Activated T-helper 1 cell treated with anti-CD3 and anti-CD28 coated beads, Interleukin-2, amount 50 U/mL, for 16 hours (primary cell): ENCODE measurements at regions not wholly inside any gene's neighbourhood (a gene's known extent, or its start where the extent isn't known, plus 50 kb on each side); places are given as distances from the start of the nearest gene placed in this dataset.
"Not testable (repeated sequence)": the region's sequence is repeated elsewhere in the genome, so short reads cannot be mapped to it uniquely, and the experiment has no call there.

Experiments used
- DNase-seq, 2 donors: peaks; one replicate each; pipeline ENCODE4 v3.0.0-alpha.2; 2020; ENCODE audit warnings: low read depth in 1 of 2, low spot score in 1 of 2

DNA sequence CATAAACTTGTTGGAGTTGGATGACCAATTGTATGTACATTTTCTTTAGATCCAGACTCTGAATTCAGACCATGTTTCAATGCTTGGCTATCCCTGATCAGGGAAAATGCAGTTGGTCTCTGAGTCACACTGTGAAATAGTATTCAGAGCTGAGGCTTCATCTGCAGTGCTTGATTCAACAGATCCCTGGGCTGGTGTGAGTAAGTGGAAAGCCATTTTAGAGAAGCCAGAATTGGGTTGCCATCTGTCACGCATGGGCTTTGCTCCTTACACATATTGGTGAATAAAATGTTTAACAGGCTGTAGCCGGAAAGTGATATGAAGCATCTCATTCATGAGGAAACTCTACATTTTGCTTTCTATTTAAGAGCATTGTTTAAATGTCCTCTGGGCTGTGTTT lies 50.0 kb upstream of the ACYP2 start:
- DNase-seq: no peak

DNA sequence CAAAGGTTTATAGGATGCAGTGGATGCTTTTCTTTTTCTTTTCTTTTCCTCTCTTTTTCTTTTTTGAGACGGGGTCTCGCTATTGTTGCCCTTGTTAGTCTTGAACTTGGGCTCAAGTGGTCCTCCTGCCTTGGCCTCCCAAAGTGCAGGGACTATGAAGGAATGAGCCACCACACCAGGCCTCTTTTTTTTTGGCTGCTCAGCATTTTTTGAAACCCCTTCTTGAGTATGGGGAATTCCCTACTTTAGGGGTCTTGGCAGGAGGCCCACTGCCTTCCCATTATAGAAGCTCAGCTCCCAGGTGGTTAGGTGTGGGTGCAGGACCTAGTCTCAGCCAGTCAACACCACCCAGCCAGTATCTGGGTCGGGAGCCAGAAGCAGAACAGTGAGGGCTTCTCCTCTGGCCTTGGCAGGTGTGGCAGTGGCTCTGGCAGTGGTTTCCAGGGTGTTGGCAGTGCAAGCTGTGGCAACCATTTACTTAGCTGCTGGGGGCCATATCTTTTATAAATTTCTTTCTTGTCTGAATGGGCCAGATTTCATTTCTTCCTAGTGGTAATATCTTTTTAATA lies 51.4 kb upstream of the ACYP2 start:
- DNase-seq: no peak

DNA sequence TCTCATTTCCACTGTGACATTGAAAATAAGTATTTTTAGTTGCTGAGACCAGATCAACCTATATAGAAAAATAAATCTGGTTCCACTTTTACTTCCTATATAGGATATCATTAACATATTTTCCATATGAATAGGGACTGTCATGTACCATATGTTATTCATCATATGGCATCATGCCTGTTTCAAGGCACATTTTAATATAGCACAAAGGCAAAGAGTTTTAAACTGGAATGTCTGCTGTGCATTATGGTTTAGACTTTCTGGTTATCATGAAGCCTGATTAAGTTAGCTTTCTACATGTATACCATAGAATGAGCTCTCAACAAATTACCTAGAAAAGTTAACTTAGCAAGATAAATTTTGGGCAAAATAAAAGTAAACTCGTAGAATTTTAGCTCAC lies 53.0 kb upstream of the ACYP2 start:
- DNase-seq: no peak

DNA sequence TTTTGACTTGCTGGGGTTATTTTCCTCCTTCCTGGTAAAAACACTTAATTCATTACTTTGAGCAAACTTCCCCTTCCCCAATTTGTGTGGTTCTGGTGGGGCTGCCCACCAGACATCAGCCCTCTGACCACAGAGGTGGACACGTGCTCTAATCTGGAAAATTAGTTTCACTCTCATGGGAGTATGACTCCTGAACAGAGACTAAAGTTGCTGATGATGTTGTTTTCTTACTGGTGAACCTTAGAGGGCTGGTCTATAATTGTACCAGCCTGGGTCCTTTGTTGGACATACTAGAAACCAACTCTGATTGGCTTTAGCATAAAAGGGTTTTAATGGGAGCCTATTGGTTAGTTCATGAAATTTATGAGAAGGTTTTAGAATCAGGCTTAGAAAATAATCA lies 54.1 kb upstream of the ACYP2 start:
- no peak for DNase-seq

DNA sequence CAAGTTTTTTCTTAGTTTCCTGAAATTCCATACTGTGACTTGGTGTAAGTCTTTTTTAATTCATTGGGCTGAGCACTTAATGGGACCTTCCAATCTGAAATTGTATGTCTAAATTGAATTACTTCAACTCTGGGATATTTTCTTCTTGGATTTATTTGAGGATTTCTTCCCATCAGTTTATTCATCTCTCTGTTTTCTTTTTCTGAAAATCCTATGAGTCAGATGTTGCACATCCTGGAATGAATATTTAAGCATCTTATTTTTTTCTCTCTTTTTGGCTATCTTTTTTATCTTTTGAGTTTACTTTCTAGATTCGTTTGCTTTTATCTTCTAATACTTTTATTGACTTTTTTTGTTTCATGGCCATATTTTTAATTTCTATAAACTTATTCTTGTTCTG lies 55.4 kb upstream of the ACYP2 start:
- no peak for DNase-seq

DNA sequence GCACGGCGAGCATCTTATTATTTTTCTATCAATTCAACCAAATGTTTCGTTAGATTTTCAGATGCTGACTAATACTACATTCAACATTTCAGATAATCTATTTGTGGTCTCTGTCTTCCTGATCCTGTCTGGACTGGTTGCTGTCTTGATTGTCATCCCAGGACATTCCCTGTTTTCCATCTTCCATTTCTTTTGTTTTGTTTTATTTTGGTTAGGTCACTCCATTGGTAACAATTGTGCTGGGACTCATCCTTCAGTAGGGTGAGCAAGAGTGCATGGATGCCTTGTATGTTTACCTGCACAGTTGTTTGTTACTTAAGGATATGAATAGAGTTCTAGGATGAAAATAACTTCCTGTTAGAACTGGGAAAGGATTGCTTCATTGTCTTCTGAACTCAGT lies 55.9 kb upstream of the ACYP2 start:
- DNase-seq: no peak

DNA sequence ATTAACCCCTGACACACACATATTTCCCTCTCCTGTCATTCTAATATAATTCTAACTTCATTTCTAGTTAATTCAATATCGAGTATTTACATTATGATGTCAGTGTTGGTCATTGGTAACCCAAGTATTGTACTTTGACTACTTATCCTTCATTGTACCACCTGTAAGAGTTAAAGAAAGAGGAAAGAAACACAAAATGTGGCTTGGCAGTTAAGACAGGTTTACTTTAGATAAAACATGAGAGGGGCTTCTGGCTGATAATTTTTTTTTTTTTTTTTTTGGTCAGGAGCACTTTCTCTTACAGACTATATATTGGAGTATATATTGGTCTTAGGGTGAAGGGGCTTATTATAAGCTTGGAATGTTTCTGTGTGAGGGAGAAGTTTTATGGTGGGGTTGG lies 57.0 kb upstream of the ACYP2 start:
- no peak for DNase-seq

DNA sequence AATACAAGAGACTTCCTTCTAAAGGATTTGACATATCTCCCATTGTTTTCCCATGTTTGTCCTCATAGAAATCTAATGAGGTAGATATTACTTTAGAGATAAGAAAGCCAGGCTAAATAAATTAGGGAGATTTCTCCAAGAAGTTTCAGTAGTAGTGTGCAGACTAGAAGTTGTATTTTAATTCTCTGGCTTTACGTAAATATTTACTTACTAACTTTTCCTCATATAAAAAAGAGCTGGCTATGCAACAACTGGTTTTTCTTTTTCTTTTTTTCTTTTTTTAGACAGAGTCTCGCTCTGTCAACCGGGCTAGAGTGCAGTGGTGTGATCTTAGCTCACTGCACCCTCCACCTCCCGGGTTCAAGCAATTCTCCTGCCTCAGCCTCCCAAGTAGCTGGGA lies 60.6 kb upstream of the ACYP2 start:
- no peak for DNase-seq

DNA sequence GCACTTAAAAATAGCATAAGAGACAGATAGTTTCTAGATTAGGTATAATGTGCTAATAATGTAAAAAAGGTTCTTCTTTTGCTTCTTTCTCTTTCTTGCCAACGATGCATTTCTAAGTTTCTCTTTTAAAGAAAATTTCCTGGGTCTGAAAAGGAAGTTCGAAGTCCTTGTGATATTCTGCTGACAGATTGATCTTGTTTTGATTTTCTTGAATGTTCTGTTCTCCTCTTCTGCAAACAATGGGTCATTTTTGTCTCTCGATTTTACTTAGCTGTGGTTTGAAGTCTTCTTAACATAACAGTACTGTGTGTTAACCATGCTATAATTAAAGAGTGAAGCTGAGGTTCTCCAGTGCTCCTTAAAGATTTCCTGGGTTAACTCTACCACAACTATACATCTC lies 61.1 kb upstream of the ACYP2 start:
- DNase-seq: no peak

DNA sequence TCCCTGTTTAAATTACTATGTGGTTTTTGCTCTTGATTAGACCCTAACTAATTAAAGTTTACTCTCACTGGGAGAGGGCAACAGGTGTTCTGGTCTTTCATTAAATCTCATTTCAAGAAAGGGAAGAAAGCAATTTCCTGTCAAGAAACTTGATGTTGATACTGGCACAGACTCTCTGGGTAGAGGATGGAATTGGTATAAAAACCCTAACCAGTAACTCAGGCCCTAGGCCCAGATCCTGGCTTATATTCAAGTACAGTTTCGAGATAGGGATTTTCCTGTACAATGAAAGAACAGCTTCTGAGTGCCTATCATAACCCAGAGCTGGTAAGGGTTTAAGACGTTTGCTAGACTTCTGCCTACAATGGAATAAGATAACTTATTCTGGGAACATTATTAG lies 61.6 kb upstream of the ACYP2 start:
- no peak for DNase-seq

DNA sequence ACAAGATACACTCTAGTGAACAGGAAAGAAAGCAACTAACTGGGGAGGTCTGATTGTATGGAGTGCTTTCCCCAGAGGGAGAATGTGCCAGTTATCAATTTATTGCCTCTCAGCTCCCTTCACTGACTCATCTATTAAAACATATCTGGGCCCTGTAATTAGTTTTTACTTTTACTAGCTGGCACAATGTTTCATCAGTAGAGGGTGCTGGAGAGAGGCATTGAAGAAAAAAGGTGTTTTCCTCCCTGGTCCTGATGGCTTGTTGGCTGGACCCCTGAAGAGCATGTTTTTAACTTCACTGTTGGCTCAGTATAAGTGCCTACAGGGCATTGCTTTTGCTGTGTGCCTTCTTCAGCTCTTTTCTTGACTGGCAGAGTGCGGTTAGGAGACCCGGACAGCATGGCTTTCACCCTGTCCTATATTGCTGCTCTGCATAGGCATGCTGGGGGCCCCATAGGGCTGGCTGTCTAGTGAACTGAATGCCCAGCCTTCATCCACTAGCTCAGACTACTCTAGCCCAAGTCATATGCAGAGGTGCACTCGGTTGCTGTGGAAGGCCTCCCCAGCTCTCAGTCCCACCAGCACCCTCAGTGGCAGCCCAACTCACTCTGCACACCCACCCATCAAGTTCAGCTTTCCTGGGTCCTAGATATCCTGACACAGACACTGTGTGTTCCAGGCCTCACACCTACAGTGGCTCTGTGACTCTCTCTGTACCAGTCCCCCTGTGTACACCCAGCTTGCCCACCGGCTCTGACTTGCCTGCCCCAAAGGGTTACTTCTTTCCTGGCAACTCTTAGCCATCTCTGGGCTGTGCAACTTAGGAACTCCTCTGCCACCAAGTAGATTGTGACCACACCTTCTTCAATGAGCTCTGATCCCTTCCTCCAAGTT lies 62.3 kb upstream of the ACYP2 start:
- no peak for DNase-seq

DNA sequence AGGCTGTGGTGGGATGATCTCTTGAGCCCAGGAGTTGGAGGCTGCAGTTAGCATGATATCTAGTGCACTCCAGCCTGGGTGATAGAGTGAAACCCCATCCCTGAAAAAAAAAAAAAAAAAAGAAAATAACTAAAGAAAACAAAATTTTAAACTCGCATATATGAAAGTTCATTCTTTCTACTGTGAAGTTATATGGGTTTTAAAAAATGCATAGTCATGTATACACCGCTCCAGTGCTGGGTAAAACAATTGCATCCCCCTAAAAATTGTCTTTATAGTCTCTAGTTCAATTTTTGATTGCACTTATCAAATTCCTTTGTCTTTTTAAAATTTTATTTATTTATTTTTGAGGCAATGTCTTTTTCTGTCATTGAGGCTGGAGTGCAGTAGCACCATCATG lies 65.0 kb upstream of the ACYP2 start:
- no peak for DNase-seq

DNA sequence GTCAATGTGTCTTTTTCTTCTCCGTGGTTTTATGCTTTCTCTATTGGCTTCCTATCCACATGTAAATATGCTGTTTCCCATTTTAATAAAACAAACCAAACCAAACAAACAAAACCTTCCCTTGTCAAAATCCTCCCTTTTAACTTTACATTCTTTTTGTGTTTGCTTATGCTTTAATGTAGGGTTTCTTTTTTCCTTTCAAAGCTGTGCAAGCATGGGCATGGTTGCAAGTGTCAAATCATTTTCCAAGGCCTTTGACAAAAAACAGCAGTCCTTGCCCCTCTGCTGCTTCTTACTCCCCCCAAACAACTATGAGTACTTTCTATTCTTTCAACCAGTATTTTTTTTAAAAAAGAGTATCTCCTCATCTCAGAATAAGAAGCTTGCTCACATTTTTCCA lies 66.0 kb upstream of the ACYP2 start:
- DNase-seq: no peak

DNA sequence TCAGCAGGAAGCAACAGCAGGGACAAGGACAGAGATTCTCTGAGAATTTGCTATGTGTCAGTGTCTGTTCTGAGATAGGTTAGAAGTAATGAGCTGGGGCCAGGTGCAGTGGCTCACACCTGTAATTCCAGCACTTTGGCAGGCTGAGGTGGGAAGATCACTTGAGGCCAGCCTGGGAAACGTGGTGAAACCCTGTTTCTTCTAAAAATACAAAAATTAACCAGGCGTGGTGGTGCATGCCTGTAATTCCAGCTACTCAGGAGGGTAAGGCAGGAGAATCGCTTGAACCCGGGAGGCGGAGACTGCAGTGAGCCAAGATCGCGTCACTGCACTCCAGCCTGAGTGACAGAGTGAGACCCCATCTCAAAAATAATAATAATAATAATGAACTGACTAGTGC lies 66.5 kb upstream of the ACYP2 start:
- not testable (repeated sequence) for DNase-seq

DNA sequence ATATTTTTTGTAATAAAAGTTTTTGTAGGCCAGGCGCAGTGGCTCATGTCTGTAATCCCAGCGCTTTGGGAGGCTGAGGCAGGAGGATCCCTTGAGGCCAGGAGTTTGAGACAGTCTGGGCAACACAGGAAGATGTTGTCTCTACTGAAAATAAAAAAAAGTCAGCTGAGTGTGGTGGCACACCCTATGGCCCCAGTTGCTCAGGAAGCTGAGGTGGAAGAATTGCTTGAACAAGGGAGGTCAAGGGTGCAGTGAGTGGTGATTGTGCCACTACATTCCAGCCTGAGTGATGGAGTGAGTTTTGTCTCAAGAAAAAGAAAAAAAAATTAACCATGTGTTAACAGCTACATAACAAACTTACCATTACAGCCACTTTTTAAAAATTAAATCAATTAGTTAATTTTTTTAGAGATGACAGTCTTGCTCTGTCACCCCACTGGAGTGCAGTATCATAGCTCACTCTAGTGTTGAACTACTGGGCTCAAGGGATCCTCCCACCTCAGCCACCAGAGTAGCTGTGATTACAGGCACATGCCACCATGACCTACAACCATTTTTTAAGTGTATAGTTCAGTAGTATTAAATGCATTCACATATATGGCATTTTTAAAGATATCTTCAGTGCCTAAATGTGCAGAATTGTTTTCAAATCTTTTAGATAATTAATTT lies 67.2 kb upstream of the ACYP2 start:
- no peak for DNase-seq

DNA sequence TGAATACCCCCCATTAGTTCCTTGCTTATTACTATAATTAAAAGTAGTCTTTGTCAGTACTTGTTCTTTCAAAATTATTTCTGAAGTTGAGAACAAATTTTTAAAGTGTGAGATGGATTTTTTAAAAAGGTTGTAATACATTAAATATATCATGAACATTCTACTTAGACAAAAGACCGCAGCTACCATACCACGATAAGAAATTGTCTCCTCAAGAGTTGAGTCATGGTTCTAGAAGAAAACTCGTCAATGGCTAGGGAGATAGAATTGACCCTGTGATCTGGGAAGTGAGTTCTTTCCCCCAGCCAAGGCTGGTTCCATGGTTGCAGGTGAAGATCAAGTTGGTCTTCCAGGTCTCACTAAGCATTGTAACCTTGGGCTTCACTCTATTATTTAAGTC lies 67.8 kb upstream of the ACYP2 start:
- no peak for DNase-seq

DNA sequence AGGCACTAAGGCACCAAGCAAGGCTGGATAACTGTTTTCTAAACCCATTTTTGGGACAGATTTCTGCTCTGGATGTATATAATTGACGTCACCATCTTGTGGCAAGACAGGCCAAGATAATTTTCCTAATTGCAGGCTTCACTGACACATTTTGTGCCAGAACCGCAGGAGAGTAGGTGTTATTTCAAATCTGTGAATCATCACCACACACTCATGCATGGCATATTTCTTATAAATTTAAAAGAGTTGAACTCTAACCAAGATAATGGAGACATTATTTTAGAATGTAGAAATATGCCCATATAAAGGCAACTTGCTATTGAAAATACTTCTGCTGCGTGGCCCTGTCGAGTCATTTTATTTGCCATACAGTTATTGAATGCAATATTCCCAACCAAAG lies 68.3 kb upstream of the ACYP2 start:
- DNase-seq: no peak

DNA sequence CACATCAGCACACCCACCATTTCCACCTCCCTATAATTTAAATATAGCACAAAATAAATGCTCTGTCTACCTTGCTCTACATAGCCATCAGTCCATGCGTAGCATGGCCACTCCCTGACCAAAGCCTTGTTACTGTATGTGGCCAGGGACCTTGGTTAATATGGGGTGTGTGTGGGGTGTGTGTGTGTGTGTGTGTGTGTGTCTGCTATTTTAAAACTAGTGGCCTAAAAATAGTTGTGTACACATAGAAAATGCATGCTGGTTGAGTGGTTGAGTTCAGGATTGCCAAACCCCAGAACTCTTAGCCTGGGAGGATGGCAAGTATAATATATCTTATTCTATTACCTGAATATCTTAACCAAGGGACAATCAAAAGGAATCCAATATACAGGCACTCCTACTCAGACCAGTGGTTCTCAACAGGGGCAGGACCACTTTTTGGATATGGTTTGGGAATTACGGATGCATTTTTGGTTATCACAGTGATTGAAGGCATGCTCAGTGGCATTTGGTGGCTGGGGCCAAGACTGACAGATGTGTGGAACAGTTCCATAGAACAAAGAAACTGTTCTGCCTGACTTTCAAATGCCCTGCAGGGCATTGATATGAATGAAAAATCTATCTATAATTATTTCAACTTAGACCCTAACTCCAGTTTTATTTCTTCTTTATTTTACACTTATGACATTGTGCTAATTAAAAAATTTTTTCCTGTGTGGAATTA lies 72.3 kb upstream of the PSME4 start:
- DNase-seq: no peak

DNA sequence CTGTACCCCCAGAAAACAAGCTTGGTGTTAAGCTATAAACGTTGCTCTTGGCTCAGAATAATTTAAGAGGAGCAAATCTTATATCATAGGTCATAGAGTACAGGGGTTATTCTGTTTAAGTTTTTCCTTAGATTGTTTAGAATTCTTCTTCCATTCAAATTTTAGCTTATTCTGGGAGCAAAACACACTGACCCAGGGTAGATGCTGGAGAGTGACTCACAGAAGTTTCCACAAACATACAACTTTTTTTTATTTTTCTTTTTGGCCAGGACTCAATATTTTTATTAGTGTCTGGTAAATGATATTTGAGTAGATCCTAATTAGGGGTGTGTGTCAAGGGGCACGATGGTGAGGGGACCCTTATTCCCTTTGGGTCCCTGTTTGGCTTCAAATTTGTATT lies 71.5 kb upstream of the PSME4 start:
- DNase-seq: no peak

DNA sequence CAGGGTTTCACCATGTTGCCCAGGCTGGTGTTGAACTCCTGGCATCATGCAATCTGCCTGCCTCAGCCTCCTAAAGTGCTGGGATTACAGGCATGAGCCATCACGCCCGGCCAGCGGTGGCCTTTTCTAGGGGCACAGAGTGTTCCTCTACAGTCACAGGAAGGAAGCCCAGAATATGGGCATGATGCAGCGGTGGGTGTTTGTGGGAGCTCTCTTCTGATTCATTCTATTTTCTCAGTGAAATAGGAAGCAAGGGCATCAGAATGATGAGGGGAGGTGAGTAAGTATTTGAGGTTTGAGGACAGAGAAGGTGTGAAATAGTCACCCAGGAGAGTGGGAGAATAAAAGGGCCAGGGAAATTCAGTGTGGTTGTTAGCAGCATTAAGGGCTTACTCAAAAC lies 70.3 kb upstream of the PSME4 start:
- peak in 1 of 2 donors; percentile 32 for DNase-seq

DNA sequence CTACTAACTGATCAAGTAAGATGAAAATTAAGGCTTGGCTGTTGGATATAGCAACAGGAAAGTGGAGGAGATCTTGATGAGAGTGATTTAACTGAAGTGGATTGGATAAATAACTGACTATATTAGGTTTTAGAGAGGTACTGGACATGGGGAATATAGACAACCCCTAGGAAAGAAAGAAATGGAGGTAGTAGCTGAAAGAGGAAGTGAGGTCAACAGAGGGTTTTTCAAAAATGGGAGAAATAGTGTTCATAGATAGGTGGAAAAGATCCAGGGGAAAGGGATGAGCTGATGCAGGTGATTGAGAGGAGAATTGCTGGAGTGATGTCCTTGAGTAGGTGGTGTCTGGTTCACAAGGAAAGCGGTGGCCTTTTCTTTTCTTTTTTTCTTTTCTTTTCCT lies 69.9 kb upstream of the PSME4 start:
- no peak for DNase-seq

DNA sequence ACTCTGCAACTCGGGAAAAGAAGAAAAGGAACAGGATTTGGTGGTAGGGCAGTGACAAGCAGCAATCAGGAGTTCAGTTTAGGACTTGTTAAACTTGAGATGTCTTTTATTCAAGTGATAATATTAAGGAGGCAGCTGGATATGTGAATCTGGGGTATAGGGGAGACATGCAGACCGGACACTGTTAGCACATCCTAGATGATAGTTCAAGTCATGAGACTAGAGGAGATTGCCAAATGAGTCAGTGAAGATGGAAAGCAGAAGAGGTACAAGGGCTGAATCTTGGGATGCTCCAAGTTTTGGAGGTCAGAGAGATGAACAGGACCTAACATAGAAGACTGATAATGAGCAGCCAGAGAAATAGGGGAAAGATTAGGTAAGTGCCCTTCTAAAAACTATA lies 69.5 kb upstream of the PSME4 start:
- no peak for DNase-seq
